WI38 (cell line): ENCODE measurements at regions not wholly inside any gene's neighbourhood (a gene's known extent, or its start where the extent isn't known, plus 50 kb on each side); places are given as distances from the start of the nearest gene placed in this dataset.

ENCODE experiments used
- H3K4me3 ChIP-seq: 2 replicates; pipeline ENCODE4 v1.5.1; 2011; ENCODE audit warnings: low read depth, mild to moderate bottlenecking, control low read depth, low read length
- TF ChIP-seq, protein P1 (sequence below): IDR thresholded peaks from 2 replicates; pipeline ENCODE4 v1.5.1; 2012; ENCODE audit warnings: low read depth, mild to moderate bottlenecking, control low read depth, low read length

DNA sequence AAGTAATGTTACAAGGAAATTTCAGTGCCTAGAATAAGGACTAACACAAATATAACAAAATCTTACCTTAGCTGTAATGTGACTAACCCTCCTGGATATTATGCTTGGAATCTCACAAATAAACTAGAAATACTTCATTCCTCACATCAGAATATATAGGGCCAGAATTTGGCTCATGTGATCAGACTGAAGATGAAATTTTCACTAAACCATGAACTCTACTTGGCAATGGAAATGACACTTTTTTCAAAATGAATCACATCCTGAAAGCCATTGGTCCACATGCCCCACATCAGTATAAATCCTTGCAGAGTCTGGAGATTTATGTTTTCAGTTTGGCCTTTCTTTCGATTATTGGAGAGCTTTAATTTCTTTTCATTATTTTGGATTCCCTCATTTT, 227.8 kb downstream of the NRIP1 start:
- no peak overlapping the region for H3K4me3 ChIP-seq
- TF ChIP-seq, protein P1, sequence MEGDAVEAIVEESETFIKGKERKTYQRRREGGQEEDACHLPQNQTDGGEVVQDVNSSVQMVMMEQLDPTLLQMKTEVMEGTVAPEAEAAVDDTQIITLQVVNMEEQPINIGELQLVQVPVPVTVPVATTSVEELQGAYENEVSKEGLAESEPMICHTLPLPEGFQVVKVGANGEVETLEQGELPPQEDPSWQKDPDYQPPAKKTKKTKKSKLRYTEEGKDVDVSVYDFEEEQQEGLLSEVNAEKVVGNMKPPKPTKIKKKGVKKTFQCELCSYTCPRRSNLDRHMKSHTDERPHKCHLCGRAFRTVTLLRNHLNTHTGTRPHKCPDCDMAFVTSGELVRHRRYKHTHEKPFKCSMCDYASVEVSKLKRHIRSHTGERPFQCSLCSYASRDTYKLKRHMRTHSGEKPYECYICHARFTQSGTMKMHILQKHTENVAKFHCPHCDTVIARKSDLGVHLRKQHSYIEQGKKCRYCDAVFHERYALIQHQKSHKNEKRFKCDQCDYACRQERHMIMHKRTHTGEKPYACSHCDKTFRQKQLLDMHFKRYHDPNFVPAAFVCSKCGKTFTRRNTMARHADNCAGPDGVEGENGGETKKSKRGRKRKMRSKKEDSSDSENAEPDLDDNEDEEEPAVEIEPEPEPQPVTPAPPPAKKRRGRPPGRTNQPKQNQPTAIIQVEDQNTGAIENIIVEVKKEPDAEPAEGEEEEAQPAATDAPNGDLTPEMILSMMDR, result no peak

DNA sequence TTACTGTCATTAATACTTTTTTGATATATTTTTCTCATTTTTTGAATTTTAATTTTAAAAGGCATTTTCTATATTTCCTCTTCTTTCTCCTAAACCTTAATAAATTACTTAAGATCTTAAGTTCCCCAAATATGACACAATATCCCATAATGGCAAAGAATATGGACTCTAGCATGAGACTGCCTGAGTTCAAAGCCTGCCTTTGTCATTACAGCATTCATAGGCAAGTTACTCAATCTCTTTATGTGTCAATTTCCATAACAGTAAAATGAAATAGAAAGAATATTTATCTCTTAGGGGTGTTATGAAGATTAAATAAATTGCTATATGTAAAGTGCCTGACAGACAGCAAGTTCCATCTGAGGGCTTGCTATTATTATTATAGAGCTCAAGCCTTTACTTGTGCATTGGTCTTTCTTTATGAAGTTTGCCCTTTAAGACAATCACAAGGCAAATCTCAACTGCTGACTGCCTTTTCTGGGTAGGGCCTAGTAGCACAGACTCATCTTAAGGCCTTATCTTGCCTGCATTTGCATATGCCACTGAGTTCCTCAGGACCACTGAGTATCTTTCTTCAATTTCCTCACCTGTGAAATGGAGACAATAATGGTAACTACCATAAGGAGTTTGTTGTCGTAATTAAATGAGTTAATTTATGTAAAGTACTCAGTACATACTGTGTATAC, 231.0 kb downstream of the NRIP1 start:
- TF ChIP-seq, protein P1, result no peak
- no peak overlapping the region for H3K4me3 ChIP-seq

DNA sequence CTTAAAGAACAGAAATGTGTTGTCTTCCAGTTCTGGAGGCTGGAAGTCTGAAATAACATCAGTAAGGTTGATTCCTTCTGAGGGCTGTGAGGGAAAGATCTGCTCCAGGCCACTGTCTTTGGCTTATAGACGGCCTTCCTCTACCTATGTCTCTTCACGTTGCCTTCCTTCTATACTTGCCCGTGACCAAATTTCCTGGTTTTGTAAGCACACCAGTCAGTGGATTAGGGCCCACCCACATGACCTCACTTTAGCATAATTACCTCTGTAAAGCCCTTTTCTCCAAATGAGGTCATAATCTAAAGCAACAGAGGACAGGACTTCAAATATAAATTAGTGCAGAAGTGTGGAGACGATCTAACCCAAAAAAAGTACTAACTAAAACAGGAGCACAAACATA, 231.6 kb downstream of the NRIP1 start:
- TF ChIP-seq, protein P1, result no peak
- H3K4me3 ChIP-seq, result no peak overlapping the region

DNA sequence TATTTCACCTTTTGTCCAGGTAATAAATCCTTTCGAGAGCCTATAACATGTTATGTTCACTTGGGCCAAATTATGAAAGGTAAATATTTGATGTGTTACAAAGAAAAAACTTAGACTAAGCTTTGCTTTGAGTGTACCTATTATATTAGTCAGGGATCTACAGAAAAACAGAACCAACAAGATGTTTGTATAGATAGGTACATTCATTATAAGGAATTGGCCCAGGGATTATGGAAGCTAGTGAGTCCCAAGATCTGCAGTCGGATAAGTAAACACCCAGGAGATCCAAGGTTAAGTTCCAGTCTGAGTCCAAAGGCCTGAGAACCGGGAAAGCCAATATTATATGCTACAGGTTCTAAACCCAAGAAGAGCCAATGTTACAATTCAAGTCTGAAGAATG, 234.5 kb downstream of the NRIP1 start:
- TF ChIP-seq, protein P1, result no peak
- H3K4me3 ChIP-seq, result no peak overlapping the region

DNA sequence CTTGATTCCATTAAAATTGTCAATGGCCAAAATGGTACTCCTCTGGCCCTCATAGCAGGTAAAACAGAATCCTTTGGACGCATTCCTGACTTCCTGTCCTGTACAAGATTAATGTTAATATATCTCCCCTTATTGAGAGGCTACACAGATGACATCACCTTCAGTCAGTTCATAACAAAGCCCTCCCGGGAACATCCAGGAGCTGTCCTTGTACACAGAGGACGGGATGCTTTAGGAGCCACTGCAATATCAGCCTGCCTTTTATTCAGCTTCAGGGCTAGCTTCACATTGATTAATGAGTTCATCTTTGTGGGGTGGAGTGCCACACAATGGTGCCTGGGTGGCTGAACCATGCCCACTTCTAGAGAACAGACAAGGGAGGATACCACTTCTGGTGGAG, 235.1 kb downstream of the NRIP1 start:
- TF ChIP-seq, protein P1, result no peak
- H3K4me3 ChIP-seq, result no peak overlapping the region

DNA sequence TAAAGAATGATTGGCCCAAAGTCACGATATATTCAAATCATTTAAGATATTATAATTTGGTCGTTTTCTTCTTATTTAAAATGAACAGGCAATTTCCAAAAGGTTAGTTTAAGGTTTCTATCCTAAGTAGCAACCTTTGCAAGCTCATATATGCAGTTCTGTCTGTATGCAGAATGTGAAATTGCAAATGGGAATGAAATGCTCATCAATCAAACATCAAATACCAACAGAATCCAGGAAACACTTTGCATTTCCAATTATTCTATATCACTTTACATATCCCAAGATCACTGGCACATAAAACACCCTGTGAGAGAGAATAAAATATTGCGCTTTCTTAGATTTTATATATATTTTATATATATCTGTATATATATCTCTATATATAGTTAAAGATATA, 237.3 kb downstream of the NRIP1 start:
- TF ChIP-seq, protein P1, result no peak
- H3K4me3 ChIP-seq, result no peak overlapping the region

DNA sequence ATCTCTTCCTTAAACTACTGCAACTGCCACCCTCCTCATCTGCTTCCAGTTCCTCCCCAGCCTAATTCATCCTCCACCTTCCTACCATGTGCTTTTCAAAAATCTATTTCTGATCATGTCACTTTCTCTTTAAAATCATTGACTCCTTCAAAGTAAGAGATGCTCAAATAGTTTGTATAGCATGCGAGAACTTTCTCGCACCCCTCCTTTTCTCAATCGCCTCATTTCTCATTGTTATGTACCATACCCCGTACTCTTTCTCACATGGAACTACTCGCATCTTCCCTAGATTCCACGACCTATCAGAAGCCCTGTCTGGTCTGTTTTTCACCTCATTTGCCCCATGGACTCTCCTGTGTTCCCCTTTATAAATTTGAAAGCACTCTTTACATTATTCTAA, 238.2 kb downstream of the NRIP1 start:
- H3K4me3 ChIP-seq, result no peak overlapping the region
- TF ChIP-seq, protein P1, result no peak
